ENCODE measurements at regions not wholly inside any gene's neighbourhood (a gene's known extent, or its start where the extent isn't known, plus 50 kb on each side); places are given as distances from the start of the nearest gene placed in this dataset.

- no peak for DNase-seq
Observed at GRCh38 chr17:15177343-15177742, 87.8 kb downstream of the PMP22 start.

- no peak for DNase-seq
Observed at GRCh38 chr17:15175356-15175755, 89.8 kb downstream of the PMP22 start.

GRCh38 chr17:15171167-15172047, 93.7 kb downstream of the PMP22 start:
- peak in 1 of 2 donors; percentile 38 for DNase-seq

- no peak for DNase-seq
Observed at GRCh38 chr17:15169676-15170075, 95.5 kb downstream of the PMP22 start.

- DNase-seq: no peak
Observed at GRCh38 chr17:15168379-15168778, 96.7 kb downstream of the PMP22 start.

- no peak for DNase-seq
Observed at GRCh38 chr17:15161395-15161794, 103.7 kb downstream of the PMP22 start.

- peak in 1 of 2 donors; percentile 33 for DNase-seq
Observed at GRCh38 chr17:15157051-15157450, 108.1 kb downstream of the PMP22 start.

GRCh38 chr17:15154618-15155017, 110.5 kb downstream of the PMP22 start:
- no peak for DNase-seq

- no peak for DNase-seq
Observed at GRCh38 chr17:15145621-15146020, 119.5 kb downstream of the PMP22 start.

- DNase-seq: no peak
Observed at GRCh38 chr17:15143524-15143923, 121.6 kb downstream of the PMP22 start.

GRCh38 chr17:15134363-15134762, 130.8 kb downstream of the PMP22 start:
- no peak for DNase-seq

- DNase-seq: no peak
Observed at GRCh38 chr17:15133826-15134225, 131.3 kb downstream of the PMP22 start.

- no peak for DNase-seq
Observed at GRCh38 chr17:15133143-15133542, 132.0 kb downstream of the PMP22 start.

- DNase-seq: no peak
Observed at GRCh38 chr17:15130426-15130825, 134.7 kb downstream of the PMP22 start.

GRCh38 chr17:15129986-15130385, 135.1 kb downstream of the PMP22 start:
- no peak for DNase-seq

- DNase-seq: no peak
Observed at GRCh38 chr17:15124746-15125145, 140.4 kb downstream of the PMP22 start.

- no peak for DNase-seq
Observed at GRCh38 chr17:15124264-15124595, 140.9 kb downstream of the PMP22 start.

GRCh38 chr17:15123593-15124263, 141.4 kb downstream of the PMP22 start:
- no peak for DNase-seq

- no peak for DNase-seq
Observed at GRCh38 chr17:15122857-15123256, 142.3 kb downstream of the PMP22 start.

GRCh38 chr17:15121426-15121825, 143.7 kb downstream of the PMP22 start:
- DNase-seq: no peak

GRCh38 chr17:15119968-15120367, 145.2 kb downstream of the PMP22 start:
- peak in 1 of 2 donors; percentile 47 for DNase-seq

GRCh38 chr17:15117239-15117638, 147.9 kb downstream of the PMP22 start:
- no peak for DNase-seq

- no peak for DNase-seq
Observed at GRCh38 chr17:15112846-15113617, 152.1 kb downstream of the PMP22 start.

GRCh38 chr17:15109608-15110007, 155.5 kb downstream of the PMP22 start:
- no peak for DNase-seq
